Activated T-cell treated with anti-CD3 and anti-CD28 coated beads, Interleukin-2, amount 50 U/mL, for 4 hours (primary cell): ENCODE measurements at regions not wholly inside any gene's neighbourhood (a gene's known extent, or its start where the extent isn't known, plus 50 kb on each side); places are given as distances from the start of the nearest gene placed in this dataset.

ENCODE experiments used
- ATAC-seq, 2 donors: fragments of 200-7000 bp; cut with Tn5 transposase; one replicate each; pipeline ENCODE4 v1.10.0; 2021
- DNase-seq: peaks from one replicate; pipeline ENCODE4 v3.0.0-alpha.2; 2020
- H3K27me3 Mint-ChIP-seq: one replicate; pipeline ENCODE4 v1.8.0; 2021; ENCODE audit warnings: low read depth, mixed read lengths
- H3K36me3 Mint-ChIP-seq: one replicate; pipeline ENCODE4 v1.8.0; 2022; ENCODE audit warnings: mixed read lengths; ENCODE audit not compliant: insufficient read depth
- H3K4me1 Mint-ChIP-seq: one replicate; pipeline ENCODE4 v1.8.0; 2021; ENCODE audit warnings: low read depth, mixed read lengths
- H3K4me3 Mint-ChIP-seq: one replicate; pipeline ENCODE4 v1.8.0; 2021; ENCODE audit warnings: mild to moderate bottlenecking, moderate library complexity, mixed read lengths
- H3K9me3 Mint-ChIP-seq: one replicate; pipeline ENCODE4 v1.8.0; 2021; ENCODE audit warnings: mixed read lengths

- H3K27me3 Mint-ChIP-seq: peaks cover 43% of the 10 kb centered on the region
- DNase-seq: no peak
These were observed 214.3 kb downstream of the ENGASE start for GRCh38 chr17:79288950-79289349.

GRCh38 chr17:79286440-79286839, 211.8 kb downstream of the ENGASE start:
- no peaks in the 10 kb centered on the region for H3K9me3 Mint-ChIP-seq
- H3K4me3 Mint-ChIP-seq: no peak overlapping the region
- ATAC-seq (no peak), DNase-seq (no peak)
- H3K4me1 Mint-ChIP-seq: no peaks in the 10 kb centered on the region
- peaks cover 30% of the 10 kb centered on the region for H3K27me3 Mint-ChIP-seq
- no peaks in the 10 kb centered on the region for H3K36me3 Mint-ChIP-seq

More at GRCh38 chr17:79288950-79289349, 214.3 kb downstream of the ENGASE start:
- Mint-ChIP-seq H3K4me1 (no peaks in the 10 kb centered on the region), H3K36me3 (no peaks in the 10 kb centered on the region), H3K4me3 (no peak overlapping the region), H3K9me3 (no peaks in the 10 kb centered on the region)
- ATAC-seq: no peak

GRCh38 chr17:79285973-79286372, 211.3 kb downstream of the ENGASE start:
- H3K36me3 Mint-ChIP-seq: no peaks in the 10 kb centered on the region
- DNase-seq: no peak
- no peaks in the 10 kb centered on the region for H3K4me1 Mint-ChIP-seq
- peaks cover 33% of the 10 kb centered on the region for H3K27me3 Mint-ChIP-seq
- H3K9me3 Mint-ChIP-seq: no peaks in the 10 kb centered on the region
- no peak overlapping the region for H3K4me3 Mint-ChIP-seq
- no peak for ATAC-seq

GRCh38 chr17:79282294-79282693, 207.7 kb downstream of the ENGASE start:
- Mint-ChIP-seq H3K4me3 (no peak overlapping the region), H3K9me3 (no peaks in the 10 kb centered on the region), H3K36me3 (no peaks in the 10 kb centered on the region), H3K27me3 (peaks cover 10% of the 10 kb centered on the region), H3K4me1 (no peaks in the 10 kb centered on the region)
- no peak for ATAC-seq
- DNase-seq: no peak

- no peaks in the 10 kb centered on the region for H3K4me1 Mint-ChIP-seq
- H3K27me3 Mint-ChIP-seq: peaks cover 10% of the 10 kb centered on the region
- H3K36me3 Mint-ChIP-seq: no peaks in the 10 kb centered on the region
- ATAC-seq: no peak
- no peak for DNase-seq
- H3K4me3 Mint-ChIP-seq: no peak overlapping the region
- H3K9me3 Mint-ChIP-seq: no peaks in the 10 kb centered on the region
These were observed 207.2 kb downstream of the ENGASE start for GRCh38 chr17:79281803-79282202.

GRCh38 chr17:79280866-79281572, 206.4 kb downstream of the ENGASE start:
- ATAC-seq (no peak), DNase-seq (no peak)
- no peaks in the 10 kb centered on the region for H3K36me3 Mint-ChIP-seq
- no peaks in the 10 kb centered on the region for H3K4me1 Mint-ChIP-seq
- peaks cover 7% of the 10 kb centered on the region for H3K27me3 Mint-ChIP-seq
- no peak overlapping the region for H3K4me3 Mint-ChIP-seq
- no peaks in the 10 kb centered on the region for H3K9me3 Mint-ChIP-seq

- ATAC-seq: no peak
- H3K4me1 Mint-ChIP-seq: peaks cover 2% of the 10 kb centered on the region
- H3K27me3 Mint-ChIP-seq: peaks cover 9% of the 10 kb centered on the region
- H3K36me3 Mint-ChIP-seq: no peaks in the 10 kb centered on the region
- H3K9me3 Mint-ChIP-seq: no peaks in the 10 kb centered on the region
- no peak overlapping the region for H3K4me3 Mint-ChIP-seq
- DNase-seq: no peak
These were observed 205.4 kb downstream of the ENGASE start for GRCh38 chr17:79280010-79280409.

GRCh38 chr17:79279320-79279719, 204.7 kb downstream of the ENGASE start:
- no peak for ATAC-seq
- Mint-ChIP-seq H3K27me3 (peaks cover 11% of the 10 kb centered on the region), H3K9me3 (no peaks in the 10 kb centered on the region), H3K4me3 (no peak overlapping the region), H3K36me3 (no peaks in the 10 kb centered on the region), H3K4me1 (peaks cover 2% of the 10 kb centered on the region)
- no peak for DNase-seq

GRCh38 chr17:79276821-79277220, 202.2 kb downstream of the ENGASE start:
- Mint-ChIP-seq H3K4me1 (peaks cover 2% of the 10 kb centered on the region), H3K36me3 (no peaks in the 10 kb centered on the region), H3K4me3 (no peak overlapping the region), H3K9me3 (no peaks in the 10 kb centered on the region), H3K27me3 (peaks cover 18% of the 10 kb centered on the region)
- ATAC-seq (no peak), DNase-seq (no peak)

GRCh38 chr17:79273660-79274059, 199.0 kb downstream of the ENGASE start:
- ATAC-seq (no peak), DNase-seq (no peak)
- Mint-ChIP-seq H3K4me1 (peaks cover 2% of the 10 kb centered on the region), H3K27me3 (peaks cover 36% of the 10 kb centered on the region), H3K4me3 (no peak overlapping the region), H3K36me3 (no peaks in the 10 kb centered on the region), H3K9me3 (no peaks in the 10 kb centered on the region)

GRCh38 chr17:79272666-79273219, 198.1 kb downstream of the ENGASE start:
- Mint-ChIP-seq H3K4me1 (peaks cover 2% of the 10 kb centered on the region), H3K27me3 (peaks cover 43% of the 10 kb centered on the region), H3K9me3 (no peaks in the 10 kb centered on the region), H3K36me3 (no peaks in the 10 kb centered on the region), H3K4me3 (no peak overlapping the region)
- no peak for DNase-seq
- ATAC-seq: no peak

GRCh38 chr17:79272220-79272619, 197.6 kb downstream of the ENGASE start:
- H3K4me1 Mint-ChIP-seq: peaks cover 2% of the 10 kb centered on the region
- H3K36me3 Mint-ChIP-seq: no peaks in the 10 kb centered on the region
- DNase-seq: no peak
- no peak for ATAC-seq
- no peak overlapping the region for H3K4me3 Mint-ChIP-seq
- H3K27me3 Mint-ChIP-seq: peaks cover 48% of the 10 kb centered on the region
- no peaks in the 10 kb centered on the region for H3K9me3 Mint-ChIP-seq

GRCh38 chr17:79269620-79270019, 195.0 kb downstream of the ENGASE start:
- no peaks in the 10 kb centered on the region for H3K4me1 Mint-ChIP-seq
- no peak overlapping the region for H3K4me3 Mint-ChIP-seq
- peaks cover 42% of the 10 kb centered on the region for H3K27me3 Mint-ChIP-seq
- no peaks in the 10 kb centered on the region for H3K9me3 Mint-ChIP-seq
- no peaks in the 10 kb centered on the region for H3K36me3 Mint-ChIP-seq
- no peak for DNase-seq
- no peak for ATAC-seq

GRCh38 chr17:79263191-79263590, 188.6 kb downstream of the ENGASE start:
- no peaks in the 10 kb centered on the region for H3K4me1 Mint-ChIP-seq
- no peaks in the 10 kb centered on the region for H3K36me3 Mint-ChIP-seq
- ATAC-seq: no peak
- no peak overlapping the region for H3K4me3 Mint-ChIP-seq
- H3K27me3 Mint-ChIP-seq: peaks cover 14% of the 10 kb centered on the region
- DNase-seq: no peak
- no peaks in the 10 kb centered on the region for H3K9me3 Mint-ChIP-seq

- no peaks in the 10 kb centered on the region for H3K36me3 Mint-ChIP-seq
- ATAC-seq: no peak
- H3K9me3 Mint-ChIP-seq: no peaks in the 10 kb centered on the region
- H3K4me1 Mint-ChIP-seq: no peaks in the 10 kb centered on the region
- H3K27me3 Mint-ChIP-seq: peaks cover 11% of the 10 kb centered on the region
- DNase-seq: no peak
- no peak overlapping the region for H3K4me3 Mint-ChIP-seq
These were observed 188.0 kb downstream of the ENGASE start for GRCh38 chr17:79262624-79263023.
